ENCODE measurements at regions not wholly inside any gene's neighbourhood (a gene's known extent, or its start where the extent isn't known, plus 50 kb on each side); places are given as distances from the start of the nearest gene placed in this dataset.
"Not testable (repeated sequence)": the region's sequence is repeated elsewhere in the genome, so short reads cannot be mapped to it uniquely, and the experiment has no call there.

DNA sequence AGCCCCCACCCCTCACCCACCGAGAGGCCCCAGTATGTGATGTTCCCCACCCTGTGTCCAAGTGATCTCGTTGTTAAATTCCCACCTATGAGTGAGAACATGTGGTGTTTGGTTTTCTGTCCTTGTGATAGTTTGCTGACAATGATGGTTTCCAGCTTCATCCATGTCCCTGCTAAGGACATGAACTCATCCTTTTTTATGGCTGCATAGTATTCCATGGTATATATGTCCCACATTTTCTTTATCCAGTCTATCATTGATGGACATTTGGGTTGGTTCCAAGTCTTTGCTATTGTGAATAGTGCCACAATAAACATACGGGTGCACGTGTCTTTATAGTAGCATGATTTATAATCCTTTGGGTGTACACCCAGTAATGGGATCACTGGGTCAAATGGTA lies 79.2 kb downstream of the PXDC1 start:
- not testable (repeated sequence) for ATAC-seq (ENCODE audit: low FRiP score); DNase-seq (ENCODE audit: low spot score)

DNA sequence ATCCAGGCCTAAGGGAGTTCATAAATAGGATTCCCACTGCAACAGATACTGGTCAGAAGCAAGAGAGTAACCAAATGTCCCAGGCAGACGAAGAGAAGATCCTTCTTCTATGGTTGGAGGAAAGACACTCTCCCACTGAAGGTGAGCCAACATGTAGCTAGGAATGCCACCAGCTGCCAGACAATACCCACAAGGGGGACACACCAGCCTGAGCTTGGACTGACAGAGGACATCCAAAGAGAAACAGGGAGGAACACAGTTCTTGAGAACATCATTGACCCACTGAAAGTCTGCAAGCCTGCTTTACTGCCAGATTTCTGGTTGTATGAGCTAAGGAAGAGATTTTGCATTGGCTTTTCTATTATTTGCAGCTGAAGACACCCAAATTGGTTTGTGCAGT lies 80.1 kb downstream of the PXDC1 start:
- ATAC-seq (ENCODE audit: low FRiP score) (no peak), DNase-seq (ENCODE audit: low spot score) (no peak)
- TF ChIP-seq, protein P1, sequence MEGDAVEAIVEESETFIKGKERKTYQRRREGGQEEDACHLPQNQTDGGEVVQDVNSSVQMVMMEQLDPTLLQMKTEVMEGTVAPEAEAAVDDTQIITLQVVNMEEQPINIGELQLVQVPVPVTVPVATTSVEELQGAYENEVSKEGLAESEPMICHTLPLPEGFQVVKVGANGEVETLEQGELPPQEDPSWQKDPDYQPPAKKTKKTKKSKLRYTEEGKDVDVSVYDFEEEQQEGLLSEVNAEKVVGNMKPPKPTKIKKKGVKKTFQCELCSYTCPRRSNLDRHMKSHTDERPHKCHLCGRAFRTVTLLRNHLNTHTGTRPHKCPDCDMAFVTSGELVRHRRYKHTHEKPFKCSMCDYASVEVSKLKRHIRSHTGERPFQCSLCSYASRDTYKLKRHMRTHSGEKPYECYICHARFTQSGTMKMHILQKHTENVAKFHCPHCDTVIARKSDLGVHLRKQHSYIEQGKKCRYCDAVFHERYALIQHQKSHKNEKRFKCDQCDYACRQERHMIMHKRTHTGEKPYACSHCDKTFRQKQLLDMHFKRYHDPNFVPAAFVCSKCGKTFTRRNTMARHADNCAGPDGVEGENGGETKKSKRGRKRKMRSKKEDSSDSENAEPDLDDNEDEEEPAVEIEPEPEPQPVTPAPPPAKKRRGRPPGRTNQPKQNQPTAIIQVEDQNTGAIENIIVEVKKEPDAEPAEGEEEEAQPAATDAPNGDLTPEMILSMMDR (IDR thresholded peaks at IDR 0.05): no peak

DNA sequence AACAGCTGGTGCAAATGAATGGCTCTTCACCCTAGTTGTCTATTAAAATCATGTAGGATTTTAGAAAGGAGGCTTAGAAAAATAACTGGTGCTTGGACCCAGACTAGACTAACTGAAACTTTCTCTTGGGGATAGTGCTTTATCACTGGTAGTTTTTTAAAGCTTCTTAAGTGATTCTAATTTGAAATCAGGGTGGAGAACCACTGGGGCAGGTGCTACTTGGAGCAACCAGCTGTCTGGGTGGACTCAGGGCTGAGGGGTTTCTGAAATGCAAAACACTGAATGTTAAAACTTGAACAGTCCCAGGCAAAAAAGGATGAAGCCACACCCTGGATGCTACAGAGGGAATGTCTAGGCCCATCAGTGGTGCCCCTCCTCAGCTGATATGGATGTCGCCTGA lies 81.2 kb downstream of the PXDC1 start:
- DNase-seq (ENCODE audit: low spot score) (no peak), ATAC-seq (ENCODE audit: low FRiP score) (no peak)
- TF ChIP-seq, protein P1 (IDR thresholded peaks at IDR 0.05): no peak

DNA sequence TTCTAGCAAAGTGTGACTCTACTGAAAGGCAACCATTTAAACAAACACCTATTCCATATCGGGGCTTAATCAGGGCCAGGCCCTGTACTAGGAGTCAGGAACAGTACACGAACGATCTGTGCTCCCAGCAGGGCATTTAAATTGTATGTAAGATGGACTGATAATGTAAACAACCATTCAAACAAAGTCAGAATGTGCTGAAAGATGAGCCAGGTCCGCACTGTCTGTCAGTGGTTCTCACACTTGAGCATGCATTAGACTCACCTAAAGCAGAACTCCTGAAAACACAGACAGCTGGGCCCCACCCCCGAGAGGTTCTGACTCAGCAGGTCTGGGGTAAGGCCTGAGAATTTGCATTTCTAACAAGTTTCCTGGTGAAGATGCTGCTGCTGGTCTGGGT lies 81.6 kb downstream of the PXDC1 start:
- DNase-seq (ENCODE audit: low spot score): no peak
- ATAC-seq (ENCODE audit: low FRiP score): no peak
- TF ChIP-seq, protein P1 (IDR thresholded peaks at IDR 0.05): no peak

DNA sequence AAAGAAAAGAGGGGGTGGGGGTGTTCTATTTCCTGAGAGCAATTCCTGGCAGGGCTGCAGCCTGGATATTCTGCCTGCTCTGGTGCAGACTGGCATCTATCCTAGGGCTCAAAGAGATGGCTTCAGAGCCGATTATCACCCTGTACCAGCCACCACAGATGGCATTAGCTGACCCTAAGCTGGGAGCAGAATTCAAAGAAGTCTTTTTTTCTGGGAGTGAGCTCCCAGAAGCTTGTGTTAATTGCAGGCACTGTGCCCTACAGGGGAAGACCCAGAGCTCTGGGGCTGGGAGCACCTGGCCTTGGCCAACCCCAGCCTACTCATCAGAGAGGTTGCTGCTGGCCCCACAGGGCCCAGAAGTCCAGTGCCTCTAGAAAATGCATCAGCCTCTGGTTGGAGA lies 85.9 kb downstream of the PXDC1 start:
- TF ChIP-seq, protein P1 (IDR thresholded peaks at IDR 0.05): no peak
- ATAC-seq (ENCODE audit: low FRiP score): no peak

DNA sequence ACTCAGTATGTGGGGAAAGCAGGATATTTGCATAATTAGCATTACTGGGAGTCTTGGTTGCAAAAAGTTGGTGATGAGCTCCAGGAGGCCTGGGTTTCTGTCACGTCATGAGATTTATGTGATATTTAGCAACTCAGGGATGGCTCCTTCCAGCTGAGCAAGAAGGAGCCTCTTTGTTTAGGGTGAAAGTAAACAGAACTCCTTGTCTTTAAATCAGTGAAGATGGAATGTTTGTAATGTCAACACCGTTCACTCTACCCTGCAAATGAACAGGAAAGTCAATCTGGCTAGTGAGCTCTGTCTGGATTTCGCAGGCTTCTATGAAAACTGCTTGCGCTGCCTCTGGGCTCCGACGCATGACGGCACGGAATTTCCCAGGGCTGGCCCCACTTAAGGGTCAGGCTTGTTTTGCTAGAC lies 86.9 kb downstream of the PXDC1 start:
- ATAC-seq (ENCODE audit: low FRiP score) (peak; percentile 71), DNase-seq (ENCODE audit: low spot score) (no peak)
- TF ChIP-seq, protein P1 (IDR thresholded peaks at IDR 0.05): no peak

More for the DNA sequence above, 85.9 kb downstream of the PXDC1 start:
- DNase-seq (ENCODE audit: low spot score): no peak

DNA sequence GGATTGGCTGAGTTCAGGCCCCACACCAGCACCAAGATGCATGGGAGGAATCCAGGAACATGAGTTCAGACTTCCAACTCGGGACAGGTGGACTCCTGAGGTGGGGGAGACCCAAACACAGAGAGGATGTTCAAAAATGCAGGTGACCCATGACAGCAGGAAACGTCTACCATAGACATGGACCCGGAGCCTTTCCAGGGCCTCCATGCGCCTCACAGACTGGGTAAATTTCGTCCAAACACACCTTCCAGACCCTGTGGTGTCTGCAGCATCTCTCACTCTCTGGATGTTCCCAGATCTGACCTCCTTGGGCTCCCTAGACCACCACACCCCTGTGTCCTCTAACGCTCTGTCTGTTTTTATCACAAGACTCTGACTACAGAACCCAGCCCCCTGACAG lies 87.7 kb downstream of the PXDC1 start:
- ATAC-seq (ENCODE audit: low FRiP score) (no peak), DNase-seq (ENCODE audit: low spot score) (no peak)
- TF ChIP-seq, protein P1 (IDR thresholded peaks at IDR 0.05): no peak

DNA sequence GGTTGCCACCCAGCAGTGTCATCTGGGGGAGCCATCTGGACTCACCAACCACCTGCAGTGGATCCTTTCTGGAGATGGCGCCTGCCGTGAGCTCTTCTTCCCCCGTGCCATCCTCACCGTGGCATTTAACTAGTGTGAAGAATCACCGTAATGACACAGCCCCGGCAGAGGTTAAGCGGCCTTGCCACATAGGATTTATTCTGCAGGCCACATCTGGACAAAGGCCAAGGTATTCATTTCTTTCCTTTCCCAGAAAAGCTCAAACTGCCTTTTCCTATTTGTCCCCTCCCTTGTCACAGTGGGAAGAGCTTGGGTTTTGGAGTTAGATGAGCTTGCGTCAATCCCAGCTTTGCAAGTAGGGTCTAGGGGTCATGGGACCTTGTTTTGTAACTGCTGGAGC lies 88.4 kb downstream of the PXDC1 start:
- TF ChIP-seq, protein P1 (IDR thresholded peaks at IDR 0.05): no peak
- no peak for DNase-seq (ENCODE audit: low spot score)
- ATAC-seq (ENCODE audit: low FRiP score): no peak
